CD4-positive, alpha-beta T cell treated with Interleukin-21 for 1 hour (primary cell): ENCODE measurements at regions not wholly inside any gene's neighbourhood (a gene's known extent, or its start where the extent isn't known, plus 50 kb on each side); places are given as distances from the start of the nearest gene placed in this dataset.

Experiments
- DNase-seq: peaks from one replicate; pipeline ENCODE4 v3.0.0-alpha.2; 2020

- DNase-seq: no peak
These were observed 633.7 kb downstream of the ZIC1 start for GRCh38 chr3:148042663-148043445.

DNA sequence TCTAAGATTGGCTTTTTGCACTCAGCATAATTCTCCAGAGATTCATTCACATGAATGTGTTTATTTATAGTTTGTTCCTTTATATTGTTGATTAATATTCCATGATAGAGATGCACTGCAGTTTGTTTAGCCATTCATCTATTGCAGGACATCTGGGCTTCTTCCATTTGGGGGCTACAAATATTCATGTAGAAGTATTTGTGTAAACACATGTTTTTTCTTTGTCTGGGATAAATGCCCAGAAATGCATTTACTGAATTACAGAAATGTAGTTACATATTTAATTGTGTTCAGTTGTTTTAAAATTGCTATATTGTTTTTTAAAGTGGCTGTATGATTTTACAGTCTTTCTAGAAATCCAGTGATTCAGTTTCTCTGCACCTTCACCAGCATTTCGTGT, 635.0 kb downstream of the ZIC1 start:
- DNase-seq: no peak

GRCh38 chr3:148054999-148055398, 642.7 kb upstream of the AGTR1 start:
- no peak for DNase-seq

GRCh38 chr3:148062590-148062989, 635.1 kb upstream of the AGTR1 start:
- no peak for DNase-seq

- no peak for DNase-seq
These were observed 630.9 kb upstream of the AGTR1 start for GRCh38 chr3:148066802-148067201.

DNA sequence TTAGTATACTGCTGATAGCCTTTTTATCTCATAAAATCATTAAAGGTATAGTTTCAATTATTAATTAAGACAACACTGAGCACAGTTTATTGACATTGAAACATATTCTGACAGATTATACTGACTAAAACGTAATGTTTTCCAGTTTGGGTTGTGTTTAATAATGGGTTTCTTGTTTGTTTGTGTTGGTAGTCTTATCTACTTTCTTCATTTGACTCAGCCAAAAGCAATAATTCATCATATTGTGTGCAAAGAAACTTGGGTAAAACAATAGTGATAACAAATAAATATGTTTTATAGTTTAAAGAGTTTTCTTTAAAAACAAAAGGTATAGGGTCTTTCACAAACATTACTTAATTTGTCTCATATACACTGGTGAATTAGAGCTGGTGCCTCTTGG, 629.2 kb upstream of the AGTR1 start:
- no peak for DNase-seq

DNA sequence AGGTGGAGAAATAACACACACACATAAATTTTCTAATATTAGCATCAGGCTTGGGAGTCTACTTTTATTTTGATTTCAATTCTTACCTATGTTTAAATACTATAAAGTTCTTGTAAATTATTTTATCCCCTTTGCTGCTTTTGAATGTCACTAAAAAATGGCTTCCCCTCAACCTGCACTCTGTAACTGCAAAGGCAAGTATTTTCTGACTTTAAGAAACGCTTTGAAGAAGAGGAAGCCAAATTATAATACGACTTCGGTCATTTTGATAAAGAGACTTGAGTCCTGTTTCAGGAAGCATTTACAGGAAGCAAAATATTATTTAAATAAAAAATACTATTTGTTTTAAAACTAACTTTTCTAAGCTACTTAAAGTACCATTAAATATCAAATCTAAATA, 627.7 kb upstream of the AGTR1 start:
- no peak for DNase-seq

DNA sequence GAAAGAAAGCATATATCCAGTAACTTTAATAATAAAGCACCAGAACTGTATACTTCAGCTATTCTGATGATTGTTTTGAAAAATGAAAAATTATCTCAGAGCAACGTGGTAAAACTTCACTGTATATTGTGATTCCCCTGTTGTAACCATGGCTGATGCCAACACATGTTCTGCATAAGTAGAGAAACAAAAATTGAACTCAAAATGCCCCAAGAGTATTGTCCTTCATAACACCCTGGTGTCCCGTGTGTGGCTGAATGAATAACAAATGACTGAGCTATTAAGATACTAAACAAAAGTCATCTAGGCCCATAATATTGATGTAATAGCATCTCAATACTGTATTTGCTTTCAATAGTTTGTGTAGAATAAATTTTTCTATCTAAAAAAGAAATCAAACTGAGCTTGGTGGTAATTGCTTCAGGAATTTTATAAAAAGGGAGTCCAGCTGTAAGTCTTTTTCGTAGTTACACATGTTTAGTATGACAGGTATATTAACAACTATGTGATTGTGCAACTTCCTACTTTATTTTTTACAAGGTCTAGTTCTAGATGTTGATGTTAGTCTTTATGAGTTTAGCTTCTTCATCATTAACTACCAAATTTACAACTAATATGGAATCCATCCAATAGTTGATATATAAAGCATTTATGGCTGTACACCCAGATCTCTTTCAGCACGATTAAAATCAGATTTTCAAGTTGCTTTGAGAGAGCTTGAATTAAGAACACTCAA, 623.8 kb upstream of the AGTR1 start:
- no peak for DNase-seq

GRCh38 chr3:148074946-148075345, 622.8 kb upstream of the AGTR1 start:
- no peak for DNase-seq

GRCh38 chr3:148075771-148076716, 621.7 kb upstream of the AGTR1 start:
- DNase-seq: no peak

GRCh38 chr3:148077318-148077923, 620.3 kb upstream of the AGTR1 start:
- no peak for DNase-seq

DNA sequence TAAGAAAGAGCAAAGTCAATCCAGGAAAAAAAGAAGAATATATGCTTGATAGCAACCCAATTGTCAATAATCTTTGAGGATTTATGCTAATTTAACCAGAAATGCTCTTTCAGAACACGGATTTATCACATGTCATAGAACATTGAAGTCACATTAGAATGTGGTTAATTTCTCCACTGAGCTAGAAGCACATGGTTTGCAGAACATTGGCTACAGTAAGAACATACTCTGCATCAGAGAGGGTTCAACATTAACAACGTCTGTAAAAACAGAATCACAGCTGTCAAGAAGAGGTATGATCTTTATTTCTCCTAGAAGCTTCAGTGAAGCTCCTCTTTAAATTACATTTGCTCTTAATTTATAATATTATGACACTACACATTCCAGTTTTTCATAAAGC, 619.7 kb upstream of the AGTR1 start:
- DNase-seq: no peak

- DNase-seq: no peak
These were observed 619.0 kb upstream of the AGTR1 start for GRCh38 chr3:148078658-148079057.

- DNase-seq: no peak
These were observed 618.3 kb upstream of the AGTR1 start for GRCh38 chr3:148079370-148079769.

GRCh38 chr3:148081926-148082325, 615.8 kb upstream of the AGTR1 start:
- no peak for DNase-seq

- DNase-seq: no peak
These were observed 615.0 kb upstream of the AGTR1 start for GRCh38 chr3:148082506-148083280.

- DNase-seq: no peak
These were observed 614.0 kb upstream of the AGTR1 start for GRCh38 chr3:148083526-148084182.

DNA sequence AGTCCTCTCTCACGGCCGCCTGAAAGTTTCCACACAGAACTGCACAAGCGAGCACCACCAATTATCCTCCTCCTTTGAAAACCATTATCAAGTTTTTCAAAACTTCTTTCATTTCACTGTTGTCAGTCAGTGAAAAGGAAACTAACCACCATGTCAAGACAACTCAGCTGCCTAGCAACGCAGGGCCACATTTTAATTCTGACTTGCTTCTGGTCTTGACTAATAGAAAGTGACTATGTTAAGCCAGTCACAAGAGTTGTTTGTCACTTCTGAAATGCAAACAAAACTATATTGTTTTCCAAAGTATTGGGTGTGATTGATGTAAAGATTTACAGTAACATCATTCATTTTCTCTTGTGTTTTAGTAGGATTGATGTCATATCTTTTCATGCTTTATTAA, 612.8 kb upstream of the AGTR1 start:
- peak; percentile 3 for DNase-seq

- DNase-seq: no peak
These were observed 609.9 kb upstream of the AGTR1 start for GRCh38 chr3:148087601-148088371.

DNA sequence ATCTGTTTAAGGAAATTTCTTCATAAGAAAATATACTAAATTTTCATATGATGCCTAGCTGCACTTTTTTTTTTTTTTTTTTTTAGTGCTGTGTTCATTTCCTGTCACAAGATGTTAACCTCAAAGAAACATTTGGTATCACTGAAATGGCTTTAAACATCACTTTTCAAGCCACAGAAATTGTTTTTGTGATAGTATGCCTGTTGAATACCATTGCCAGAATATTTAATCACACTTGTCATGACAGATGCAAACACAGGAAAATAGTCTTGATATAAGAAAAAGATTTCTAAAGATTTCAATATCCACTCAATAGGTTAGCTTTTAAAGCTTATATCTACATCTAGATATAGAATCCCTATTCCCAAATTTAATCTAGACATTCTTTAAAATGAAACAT, 608.5 kb upstream of the AGTR1 start:
- no peak for DNase-seq

GRCh38 chr3:148090156-148090555, 607.5 kb upstream of the AGTR1 start:
- no peak for DNase-seq
